SK-N-SH (cell line): ENCODE measurements at regions not wholly inside any gene's neighbourhood (a gene's known extent, or its start where the extent isn't known, plus 50 kb on each side); places are given as distances from the start of the nearest gene placed in this dataset.

Source experiments
- CTCF ChIA-PET: fragments of 300-600, 350-600 bp; formaldehyde crosslinking; extraction: SDS; loops from one replicate; lab custom pipeline; 2021; lab: Yijun Ruan, JAX
- POLR2A ChIA-PET: fragments of 350-600 bp; sonication (Branson Sonifier 250); formaldehyde crosslinking; extraction: SDS; loops from one replicate; lab custom pipeline; 2020; ENCODE audit warnings: antibody characterized with exemption, inconsistent platforms; lab: Yijun Ruan, JAX
- DNase-seq: peaks from one replicate; pipeline ENCODE4 v3.0.0; 2012
- H2AFZ ChIP-seq: fragments of 200-600 bp; sonication (generic); 2 replicates; pipeline ENCODE4 v1.8.1; 2016; ENCODE audit warnings: antibody characterized with exemption, mild to moderate bottlenecking, low read depth
- H3F3A ChIP-seq: fragments of 200-600 bp; sonication (generic); replicated peaks from 2 replicates; pipeline ENCODE3; 2016; ENCODE audit warnings: antibody characterized with exemption, mild to moderate bottlenecking; ENCODE audit not compliant: insufficient read depth
- H3K27ac ChIP-seq, 2 experiments: fragments of 200-500 bp in 1 of 2; fragments of 200-600 bp in 1 of 2; sonication (Bioruptor generic) in 1 of 2; sonication (generic), shearing (Covaris generic) in 1 of 2; 2 replicates each; pipeline versions ENCODE4 v1.5.1 to v1.6.1; 2014 to 2016; ENCODE audit warnings: low read depth in 2 of 2, inconsistent platforms in 1 of 2, low read length in 1 of 2, mild to moderate bottlenecking in 1 of 2, mixed read lengths in 1 of 2
- H3K27me3 ChIP-seq: fragments of 200-600 bp; sonication (generic), shearing (Covaris generic); 2 replicates; pipeline ENCODE4 v1.6.1; 2016; ENCODE audit warnings: mixed run types; ENCODE audit not compliant: insufficient read depth
- H3K36me3 ChIP-seq, 2 experiments: fragments of 200-500 bp in 1 of 2; fragments of 200-600 bp in 1 of 2; sonication (Bioruptor generic) in 1 of 2; sonication (generic) in 1 of 2; replicated peaks in 1 of 2; 2 replicates each; pipeline versions ENCODE3 to v1.5.1; 2014 to 2016; ENCODE audit warnings: low read length in 1 of 2, mild to moderate bottlenecking in 1 of 2; ENCODE audit not compliant: insufficient read depth in 2 of 2, control insufficient read depth in 1 of 2
- H3K4me1 ChIP-seq, 2 experiments: fragments of 200-500 bp in 1 of 2; fragments of 200-600 bp in 1 of 2; sonication (Bioruptor generic) in 1 of 2; sonication (generic), shearing (Covaris generic) in 1 of 2; 2 replicates each; pipeline versions ENCODE4 v1.5.1 to v1.6.1; 2014 to 2016; ENCODE audit warnings: low read depth in 1 of 2, low read length in 1 of 2, mixed run types in 1 of 2; ENCODE audit not compliant: insufficient read depth in 2 of 2, control insufficient read depth in 1 of 2
- H3K4me2 ChIP-seq: fragments of 200-600 bp; sonication (generic), shearing (Covaris generic); 2 replicates; pipeline ENCODE4 v1.6.1; 2017; ENCODE audit warnings: mixed run types
- H3K4me3 ChIP-seq, 2 experiments: fragments of 200-500 bp in 1 of 2; fragments of 200-600 bp in 1 of 2; sonication (Bioruptor generic) in 1 of 2; sonication (generic), shearing (Covaris generic) in 1 of 2; 2 replicates each; pipeline versions ENCODE4 v1.5.1 to v1.8.1; 2014 to 2016; ENCODE audit warnings: low read depth in 2 of 2, inconsistent platforms in 1 of 2, low read length in 1 of 2, mild to moderate bottlenecking in 1 of 2, mixed read lengths in 1 of 2, moderate library complexity in 1 of 2
- H3K79me2 ChIP-seq: fragments of 200-600 bp; sonication (generic); 2 replicates; pipeline ENCODE4 v1.8.1; 2017; ENCODE audit warnings: mild to moderate bottlenecking; ENCODE audit not compliant: insufficient read depth
- H3K9ac ChIP-seq: fragments of 200-600 bp; sonication (generic); 2 replicates; pipeline ENCODE4 v1.6.1; 2017; ENCODE audit warnings: mixed run types
- H3K9me2 ChIP-seq: fragments of 200-600 bp; sonication (generic); 2 replicates; pipeline ENCODE4 v1.6.1; 2017; ENCODE audit warnings: mixed run types
- H3K9me3 ChIP-seq: fragments of 200-600 bp; sonication (generic); 2 replicates; pipeline ENCODE4 v1.6.1; 2017; ENCODE audit warnings: mixed run types, mild to moderate bottlenecking, moderate library complexity
- H4K20me1 ChIP-seq: fragments of 200-600 bp; sonication (generic); 2 replicates; pipeline ENCODE4 v1.6.1; 2017; ENCODE audit warnings: mild to moderate bottlenecking, mixed run types; ENCODE audit not compliant: insufficient read depth
- CHD2 ChIP-seq: fragments of 150-350 bp; IDR thresholded peaks from 2 replicates; pipeline ENCODE4 v1.6.1; 2018; ENCODE audit warnings: low read length; ENCODE audit not compliant: partially characterized antibody
- CTCF ChIP-seq: fragments of 200-600 bp; sonication (generic); IDR thresholded peaks from 2 replicates; pipeline ENCODE4 v1.6.1; 2017; ENCODE audit warnings: antibody characterized with exemption, mild to moderate bottlenecking, moderate library complexity
- ELF1 ChIP-seq: IDR thresholded peaks from 2 replicates; pipeline ENCODE4 v1.4.0; 2012
- EZH2phosphoT487 ChIP-seq: fragments of 200-600 bp; sonication (generic); IDR thresholded peaks from 2 replicates; pipeline ENCODE4 v1.6.1; 2017; ENCODE audit warnings: low read depth, mixed run types, mild to moderate bottlenecking, antibody characterized with exemption, moderate library complexity, borderline replicate concordance
- FOSL2 ChIP-seq: IDR thresholded peaks from 2 replicates; pipeline ENCODE4 v1.4.0; 2012; ENCODE audit warnings: low read depth, mild to moderate bottlenecking, moderate library complexity, borderline replicate concordance
- GABPA ChIP-seq: IDR thresholded peaks from 2 replicates; pipeline ENCODE4 v1.4.0; 2012; ENCODE audit warnings: low read depth, mild to moderate bottlenecking
- GATA2 ChIP-seq: sonication (generic); formaldehyde crosslinking; IDR thresholded peaks from 2 replicates; pipeline ENCODE4 v1.5.0; 2020; ENCODE audit warnings: mild to moderate bottlenecking, missing genetic modification reagents
- IRF3 ChIP-seq: fragments of 150-350 bp; IDR thresholded peaks from 2 replicates; pipeline ENCODE4 v1.6.1; 2016; ENCODE audit warnings: mild to moderate bottlenecking, low read depth, low read length
- JUND ChIP-seq: IDR thresholded peaks from 2 replicates; pipeline ENCODE4 v1.4.0; 2012
- MEF2A ChIP-seq: IDR thresholded peaks from 2 replicates; pipeline ENCODE4 v1.4.0; 2012; ENCODE audit warnings: low read depth, borderline replicate concordance
- NRF1 ChIP-seq: IDR thresholded peaks from 2 replicates; pipeline ENCODE4 v1.6.1; 2012; ENCODE audit warnings: low read depth, mild to moderate bottlenecking, low read length
- PBX3 ChIP-seq: IDR thresholded peaks from 2 replicates; pipeline ENCODE4; 2012
- RAD21 ChIP-seq: IDR thresholded peaks from 2 replicates; pipeline ENCODE4 v1.6.1; 2012; ENCODE audit warnings: mild to moderate bottlenecking, low read length
- RCOR1 ChIP-seq: fragments of 150-350 bp; IDR thresholded peaks from 2 replicates; pipeline ENCODE4 v1.6.1; 2017; ENCODE audit warnings: antibody characterized with exemption, low read length
- RXRA ChIP-seq: IDR thresholded peaks from 2 replicates; pipeline ENCODE4 v1.4.0; 2012; ENCODE audit warnings: low read depth, mild to moderate bottlenecking, borderline replicate concordance
- TAF1 ChIP-seq: IDR thresholded peaks from 2 replicates; pipeline ENCODE4 v1.6.1; 2012; ENCODE audit warnings: low read depth, mild to moderate bottlenecking, low read length, moderate library complexity, borderline replicate concordance
- TCF12 ChIP-seq: IDR thresholded peaks from 2 replicates; pipeline ENCODE4 v1.4.0; 2012
- USF2 ChIP-seq: fragments of 150-350 bp; IDR thresholded peaks from 2 replicates; pipeline ENCODE4 v1.6.1; 2017; ENCODE audit warnings: antibody characterized with exemption, low read length, low read depth, borderline replicate concordance
- YY1 ChIP-seq: IDR thresholded peaks from 2 replicates; pipeline ENCODE4 v1.4.0; 2012; ENCODE audit warnings: low read depth, mild to moderate bottlenecking
- ZBTB33 ChIP-seq: IDR thresholded peaks from 2 replicates; pipeline ENCODE4 v1.4.0; 2012; ENCODE audit warnings: low read depth, borderline replicate concordance
- WGBS: methylation state at CpG from one replicate; pipeline ENCODE4 v1.1.6; 2017; ENCODE audit warnings: low lambda C conversion rate; 5-methylcytosine and 5-hydroxymethylcytosine counted together

- POLR2A ChIA-PET: no interaction called here
- Histone ChIP-seq H3K9me3 (no peaks in the 10 kb centered on the region), H3K9me2 (no peaks in the 10 kb centered on the region), H3F3A (no peaks in the 10 kb centered on the region), H3K4me3 (no peak overlapping the region), H3K9ac (no peak overlapping the region), H3K4me2 (no peak overlapping the region), H3K27me3 (no peaks in the 10 kb centered on the region), H3K4me1 (no peaks in the 10 kb centered on the region; a peak in 2 of 4 replicates), H4K20me1 (no peaks in the 10 kb centered on the region), H3K79me2 (no peaks in the 10 kb centered on the region), H3K36me3 (no peaks in the 10 kb centered on the region), H2AFZ (no peak overlapping the region), H3K27ac (no peak overlapping the region)
- DNase-seq: no peak
- no peak for TF ChIP-seq RCOR1
- TF ChIP-seq RAD21: no peak
- no peak for TF ChIP-seq GATA2 (CRISPR knock-in tag)
- TF ChIP-seq ZBTB33: no peak
- no peak for TF ChIP-seq CHD2
- no peak for TF ChIP-seq IRF3
- TF ChIP-seq FOSL2: no peak
- no peak for TF ChIP-seq PBX3
- TF ChIP-seq CTCF: no peak
- no peak for TF ChIP-seq TCF12
- TF ChIP-seq ELF1: no peak
- TF ChIP-seq NRF1: no peak
- TF ChIP-seq JUND: no peak
- TF ChIP-seq GABPA: no peak
- TF ChIP-seq TAF1: no peak
- TF ChIP-seq MEF2A: no peak
- no peak for TF ChIP-seq YY1
- no peak for TF ChIP-seq RXRA
- TF ChIP-seq USF2: no peak
- TF ChIP-seq EZH2phosphoT487: no peak
- CTCF ChIA-PET: no interaction called here
- 37% methylated on average over 1 of the region's 1 CpG for WGBS
Measured at GRCh38 chr13:104431895-104432294, 1365.7 kb upstream of the SLC10A2 start.
